CD14-positive monocyte (primary cell): ENCODE measurements at regions not wholly inside any gene's neighbourhood (a gene's known extent, or its start where the extent isn't known, plus 50 kb on each side); places are given as distances from the start of the nearest gene placed in this dataset.

ENCODE experiments used
- DNase-seq, 3 donors: peaks; one replicate each; pipeline ENCODE4 v3.0.0-alpha.2; 2011 to 2022
- H2AFZ ChIP-seq: 2 replicates; pipeline ENCODE4 v1.6.0; 2012; ENCODE audit warnings: mild to moderate bottlenecking, low read depth, low read length, inconsistent platforms; ENCODE audit not compliant: insufficient read depth, poor library complexity, severe bottlenecking
- H3K27ac ChIP-seq, 2 donors: 1 replicate in 1 of 2; 2 replicates in 1 of 2; pipeline ENCODE4 v1.5.1; 2012 to 2013; ENCODE audit warnings: low read length in 2 of 2, control low read depth in 1 of 2, inconsistent platforms in 1 of 2, low read depth in 1 of 2, mild to moderate bottlenecking in 1 of 2
- H3K27me3 ChIP-seq, 2 donors: one replicate each; pipeline versions ENCODE4 v1.6.0 to v1.6.1; 2011 to 2013; ENCODE audit warnings: low read length in 2 of 2; ENCODE audit not compliant: control insufficient read depth in 2 of 2, insufficient read depth in 2 of 2
- H3K36me3 ChIP-seq, 2 donors: replicated peaks in 1 of 2; 1 replicate in 1 of 2; 2 replicates in 1 of 2; pipeline versions ENCODE4 v1.5.1 to v1.6.1; 2012 to 2013; ENCODE audit warnings: low read length in 2 of 2, control low read depth in 1 of 2, inconsistent platforms in 1 of 2, mild to moderate bottlenecking in 1 of 2; ENCODE audit not compliant: insufficient read depth in 2 of 2, control insufficient read depth in 1 of 2
- H3K4me1 ChIP-seq, 2 donors: 1 replicate in 1 of 2; 2 replicates in 1 of 2; pipeline versions ENCODE4 v1.5.1 to v1.6.1; 2012 to 2013; ENCODE audit warnings: low read length in 2 of 2, control low read depth in 1 of 2, inconsistent platforms in 1 of 2, mild to moderate bottlenecking in 1 of 2, moderate library complexity in 1 of 2; ENCODE audit not compliant: insufficient read depth in 2 of 2, control insufficient read depth in 1 of 2
- H3K4me2 ChIP-seq: replicated peaks from 2 replicates; pipeline ENCODE3; 2012; ENCODE audit warnings: low read length, moderate library complexity, mild to moderate bottlenecking; ENCODE audit not compliant: poor library complexity, severe bottlenecking; ENCODE audit errors: extremely low read depth
- H3K4me3 ChIP-seq, 3 experiments: fragments of 200-600 bp in 1 of 3; sonication (generic) in 1 of 3; replicated peaks in 1 of 3; 1 replicate in 2 of 3; 2 replicates in 1 of 3; pipeline ENCODE4 v1.5.1; 2011 to 2013; ENCODE audit warnings: low read length in 3 of 3, mild to moderate bottlenecking in 3 of 3, control low read depth in 2 of 3, low read depth in 2 of 3, inconsistent platforms in 1 of 3, moderate library complexity in 1 of 3
- H3K79me2 ChIP-seq: 2 replicates; pipeline ENCODE4 v1.6.0; 2012; ENCODE audit warnings: mild to moderate bottlenecking, control low read depth, inconsistent platforms, low read length, moderate library complexity; ENCODE audit not compliant: insufficient read depth
- H3K9ac ChIP-seq: 2 replicates; pipeline ENCODE4 v1.6.0; 2017; ENCODE audit warnings: low read length, mild to moderate bottlenecking; ENCODE audit not compliant: insufficient read depth, poor library complexity, severe bottlenecking
- H3K9me3 ChIP-seq, 2 donors: replicated peaks in 1 of 2; 1 replicate in 1 of 2; 2 replicates in 1 of 2; pipeline versions ENCODE4 v1.5.1 to v1.6.1; 2012 to 2013; ENCODE audit warnings: low read length in 2 of 2, control low read depth in 1 of 2; ENCODE audit not compliant: control insufficient read depth in 1 of 2, insufficient read depth in 1 of 2
- H4K20me1 ChIP-seq: 2 replicates; pipeline ENCODE4 v1.6.0; 2012; ENCODE audit warnings: mild to moderate bottlenecking, low read length, control low read depth, moderate library complexity; ENCODE audit not compliant: insufficient read depth
- H3K27ac Mint-ChIP-seq, 7 donors: one replicate each; pipeline ENCODE4 v1.8.0; 2020; ENCODE audit warnings: mild to moderate bottlenecking in 7 of 7, mixed read lengths in 7 of 7, moderate library complexity in 6 of 7, inconsistent platforms in 2 of 7
- H3K27me3 Mint-ChIP-seq, 3 donors: one replicate each; pipeline ENCODE4 v1.8.0; 2021 to 2022; ENCODE audit warnings: low read depth in 3 of 3, mild to moderate bottlenecking in 3 of 3, mixed read lengths in 3 of 3, moderate library complexity in 3 of 3, inconsistent platforms in 1 of 3
- H3K36me3 Mint-ChIP-seq, 2 donors: one replicate each; pipeline ENCODE4 v1.8.0; 2020; ENCODE audit warnings: mixed read lengths in 2 of 2, inconsistent platforms in 1 of 2, mild to moderate bottlenecking in 1 of 2
- H3K4me1 Mint-ChIP-seq: one replicate; pipeline ENCODE4 v1.8.0; 2020; ENCODE audit warnings: mild to moderate bottlenecking, mixed read lengths
- H3K4me3 Mint-ChIP-seq, 2 donors: one replicate each; pipeline ENCODE4 v1.8.0; 2020; ENCODE audit warnings: mild to moderate bottlenecking in 2 of 2, mixed read lengths in 2 of 2, moderate library complexity in 1 of 2
- H3K9me3 Mint-ChIP-seq, 7 donors: one replicate each; pipeline ENCODE4 v1.8.0; 2020 to 2022; ENCODE audit warnings: mixed read lengths in 7 of 7, mild to moderate bottlenecking in 6 of 7, moderate library complexity in 6 of 7, inconsistent platforms in 2 of 7
- CTCF ChIP-seq: fragments of 200-600 bp; IDR thresholded peaks from one replicate; pipeline ENCODE4 v1.8.0; 2022; ENCODE audit warnings: antibody characterized with exemption, mild to moderate bottlenecking
- WGBS: methylation state at CpG from one replicate; pipeline ENCODE4 v1.1.5; 2013; ENCODE audit warnings: missing lambda C conversion rate; ENCODE audit not compliant: insufficient coverage; 5-methylcytosine and 5-hydroxymethylcytosine counted together
- intact Hi-C, 2 donors: fragments of 100-400 bp; cut with micrococcal nuclease; formaldehyde crosslinking; loops; one replicate each; pipeline versions ENCODE4 v1.15.0 to v1.15.1; 2023

- no peaks in the 10 kb centered on the region for H3K36me3 ChIP-seq
- peaks cover 0 to 2% (median 2%) of the 10 kb centered on the region in 3 donors for H3K27me3 Mint-ChIP-seq
- TF ChIP-seq CTCF = no peak
- no peaks in the 10 kb centered on the region for H3K9me3 ChIP-seq
- H3K4me1 Mint-ChIP-seq = no peaks in the 10 kb centered on the region
- intact Hi-C loops = no loop called here
- peaks cover 0 to 9% (median 2%) of the 10 kb centered on the region in 7 donors for H3K9me3 Mint-ChIP-seq
- H3K4me1 ChIP-seq = no peaks in the 10 kb centered on the region
- no peaks in the 10 kb centered on the region for H3K79me2 ChIP-seq
- H3K4me2 ChIP-seq = no peak overlapping the region
- H3K36me3 Mint-ChIP-seq = no peaks in the 10 kb centered on the region
- no peak overlapping the region for H3K27ac ChIP-seq
- H4K20me1 ChIP-seq = no peaks in the 10 kb centered on the region
- H3K9ac ChIP-seq = no peak overlapping the region
- no CpG with 5 or more reads among the region's 4 CpGs for WGBS
- no peak overlapping the region for H3K4me3 ChIP-seq
- no peak overlapping the region for H3K4me3 Mint-ChIP-seq
- H3K27ac Mint-ChIP-seq = no peak overlapping the region
- DNase-seq = no peak
- no peak overlapping the region for H2AFZ ChIP-seq
- H3K27me3 ChIP-seq = no peaks in the 10 kb centered on the region
Measured at GRCh38 chr9:3689555-3689954, 163.8 kb upstream of the RFX3 start.

- DNase-seq = no peak
- H3K79me2 ChIP-seq = no peaks in the 10 kb centered on the region
- no peaks in the 10 kb centered on the region for H3K4me1 Mint-ChIP-seq
- H3K36me3 Mint-ChIP-seq = no peaks in the 10 kb centered on the region
- no peak overlapping the region for H3K4me3 Mint-ChIP-seq
- no peaks in the 10 kb centered on the region for H3K4me1 ChIP-seq
- no peak overlapping the region for H3K4me2 ChIP-seq
- no peaks in the 10 kb centered on the region for H4K20me1 ChIP-seq
- intact Hi-C loops = no loop called here
- H3K27ac ChIP-seq = no peak overlapping the region
- H2AFZ ChIP-seq = no peak overlapping the region
- no peaks in the 10 kb centered on the region for H3K27me3 ChIP-seq
- H3K9me3 ChIP-seq = no peaks in the 10 kb centered on the region
- peaks cover 0 to 3% (median 0%) of the 10 kb centered on the region in 7 donors for H3K9me3 Mint-ChIP-seq
- TF ChIP-seq CTCF = no peak
- H3K27me3 Mint-ChIP-seq = peaks cover 0 to 2% (median 2%) of the 10 kb centered on the region in 3 donors
- no peak overlapping the region for H3K4me3 ChIP-seq
- H3K36me3 ChIP-seq = no peaks in the 10 kb centered on the region
- H3K27ac Mint-ChIP-seq = no peak overlapping the region
- H3K9ac ChIP-seq = no peak overlapping the region
Measured at GRCh38 chr9:3687145-3687544, 161.3 kb upstream of the RFX3 start.
